GM23248 (cell line): ENCODE measurements at regions not wholly inside any gene's neighbourhood (a gene's known extent, or its start where the extent isn't known, plus 50 kb on each side); places are given as distances from the start of the nearest gene placed in this dataset.

Experiments
- EZH2 ChIP-seq: fragments of 200-600 bp; sonication (generic); IDR thresholded peaks from 2 replicates; pipeline ENCODE4 v1.6.1; 2018; ENCODE audit warnings: antibody characterized with exemption, mild to moderate bottlenecking; ENCODE audit not compliant: insufficient read depth, poor library complexity, severe bottlenecking
- EZH2phosphoT487 ChIP-seq: fragments of 200-600 bp; sonication (generic); IDR thresholded peaks from 2 replicates; pipeline ENCODE4 v1.6.1; 2018; ENCODE audit warnings: antibody characterized with exemption, moderate library complexity, mild to moderate bottlenecking, low read depth; ENCODE audit not compliant: insufficient read depth

GRCh38 chr19:23561341-23561740 lies 125.7 kb downstream of the ZNF675 start:
- TF ChIP-seq EZH2phosphoT487 (no peak), EZH2 (no peak)
